ENCODE measurements at regions not wholly inside any gene's neighbourhood (a gene's known extent, or its start where the extent isn't known, plus 50 kb on each side); places are given as distances from the start of the nearest gene placed in this dataset.

DNA sequence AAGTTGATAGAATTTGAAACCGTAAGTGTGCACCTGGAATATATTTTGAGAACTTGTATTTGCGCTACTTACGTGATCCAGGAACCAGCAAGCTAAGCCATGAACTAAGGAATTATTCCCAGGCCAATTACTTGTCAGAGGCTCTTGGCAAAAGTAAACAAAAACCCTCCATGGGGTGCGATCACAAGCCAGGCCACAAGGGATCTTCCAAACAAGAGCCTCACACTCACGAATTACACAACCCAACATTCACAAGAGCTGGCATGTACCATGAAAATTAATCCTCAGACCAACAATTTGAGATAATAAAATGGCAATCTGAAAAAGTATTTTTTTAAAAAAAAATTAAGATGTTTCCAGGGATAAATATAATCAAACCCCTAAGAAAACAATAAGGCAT is 467.0 kb upstream of the AKR1E2 start:
- ATAC-seq, result no peak
- no peak overlapping the region for H3K27ac ChIP-seq
- DNase-seq, result no peak
- TF ChIP-seq, protein P1, sequence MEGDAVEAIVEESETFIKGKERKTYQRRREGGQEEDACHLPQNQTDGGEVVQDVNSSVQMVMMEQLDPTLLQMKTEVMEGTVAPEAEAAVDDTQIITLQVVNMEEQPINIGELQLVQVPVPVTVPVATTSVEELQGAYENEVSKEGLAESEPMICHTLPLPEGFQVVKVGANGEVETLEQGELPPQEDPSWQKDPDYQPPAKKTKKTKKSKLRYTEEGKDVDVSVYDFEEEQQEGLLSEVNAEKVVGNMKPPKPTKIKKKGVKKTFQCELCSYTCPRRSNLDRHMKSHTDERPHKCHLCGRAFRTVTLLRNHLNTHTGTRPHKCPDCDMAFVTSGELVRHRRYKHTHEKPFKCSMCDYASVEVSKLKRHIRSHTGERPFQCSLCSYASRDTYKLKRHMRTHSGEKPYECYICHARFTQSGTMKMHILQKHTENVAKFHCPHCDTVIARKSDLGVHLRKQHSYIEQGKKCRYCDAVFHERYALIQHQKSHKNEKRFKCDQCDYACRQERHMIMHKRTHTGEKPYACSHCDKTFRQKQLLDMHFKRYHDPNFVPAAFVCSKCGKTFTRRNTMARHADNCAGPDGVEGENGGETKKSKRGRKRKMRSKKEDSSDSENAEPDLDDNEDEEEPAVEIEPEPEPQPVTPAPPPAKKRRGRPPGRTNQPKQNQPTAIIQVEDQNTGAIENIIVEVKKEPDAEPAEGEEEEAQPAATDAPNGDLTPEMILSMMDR (IDR thresholded peaks at IDR 0.05), result no peak
- 76 to 81% methylated on average over 5 of the region's 5 CpGs for WGBS, 2 donors
- H3K4me3 ChIP-seq, result no peak overlapping the region
- no peaks in the 10 kb centered on the region for H3K36me3 ChIP-seq
- H3K9me3 ChIP-seq, result no peaks in the 10 kb centered on the region
- H3K27me3 ChIP-seq, result no peaks in the 10 kb centered on the region
- H3K4me1 ChIP-seq, result peaks cover 0 to 10% (median 6%) of the 10 kb centered on the region in 9 donors
- intact Hi-C loops (cut with DNase I), result loop anchor here in 2 of 10 donors (10.0 kb wide), 2 partner anchors 286 to 1124 kb away; no protein-coding TSS in a partner anchor

DNA sequence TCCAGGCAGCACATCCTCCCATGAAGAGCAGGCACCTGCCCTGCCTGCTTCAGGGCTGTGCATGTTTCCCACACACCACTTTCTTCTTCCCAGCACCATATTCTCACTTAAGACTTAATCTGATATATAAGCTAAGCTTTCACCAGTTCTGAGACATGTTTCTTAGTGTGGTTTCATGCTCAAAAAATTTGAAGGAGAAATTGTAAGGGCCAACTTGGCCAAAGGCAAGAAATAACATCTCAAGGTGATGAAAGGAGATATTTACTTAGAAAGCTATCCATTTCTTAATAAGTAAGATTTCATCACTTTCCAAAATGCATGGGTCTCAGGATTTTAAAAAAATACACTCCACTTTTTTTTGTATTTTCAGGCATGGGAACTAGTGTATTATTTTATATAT is 468.1 kb upstream of the AKR1E2 start:
- H3K36me3 ChIP-seq, result no peaks in the 10 kb centered on the region
- no peak overlapping the region for H3K4me3 ChIP-seq
- H3K9me3 ChIP-seq, result no peaks in the 10 kb centered on the region
- no peak for ATAC-seq
- H3K27me3 ChIP-seq, result no peaks in the 10 kb centered on the region
- no peak overlapping the region for H3K27ac ChIP-seq
- TF ChIP-seq, protein P1 (IDR thresholded peaks at IDR 0.05), result no peak
- intact Hi-C loops (cut with DNase I), result loop anchor here in 2 of 10 donors (10.0 kb wide), 2 partner anchors 287 to 1123 kb away; no protein-coding TSS in a partner anchor
- peaks cover 0 to 21% (median 16%) of the 10 kb centered on the region in 9 donors for H3K4me1 ChIP-seq
- DNase-seq, result no peak

DNA sequence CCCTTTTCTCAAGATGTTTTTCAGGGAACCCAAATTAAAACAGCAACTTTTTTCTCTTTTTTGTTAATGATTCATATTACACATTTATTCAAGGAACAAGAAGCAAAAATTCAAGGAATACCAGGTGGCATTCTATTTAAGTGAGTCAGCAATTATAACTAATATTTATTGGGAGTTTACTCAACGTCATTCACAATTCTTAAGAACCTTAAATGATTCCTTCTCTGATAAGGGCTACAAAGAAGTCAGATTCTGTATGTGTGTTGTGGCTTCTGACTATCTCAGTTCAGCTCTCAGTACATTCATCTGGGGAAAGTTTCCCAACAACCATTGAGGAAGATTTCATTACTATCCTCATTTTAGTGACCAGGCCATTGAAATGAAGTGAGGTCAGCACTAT is 470.7 kb upstream of the AKR1E2 start:
- 81 to 91% methylated on average over 1 of the region's 1 CpG for WGBS, 2 donors

DNA sequence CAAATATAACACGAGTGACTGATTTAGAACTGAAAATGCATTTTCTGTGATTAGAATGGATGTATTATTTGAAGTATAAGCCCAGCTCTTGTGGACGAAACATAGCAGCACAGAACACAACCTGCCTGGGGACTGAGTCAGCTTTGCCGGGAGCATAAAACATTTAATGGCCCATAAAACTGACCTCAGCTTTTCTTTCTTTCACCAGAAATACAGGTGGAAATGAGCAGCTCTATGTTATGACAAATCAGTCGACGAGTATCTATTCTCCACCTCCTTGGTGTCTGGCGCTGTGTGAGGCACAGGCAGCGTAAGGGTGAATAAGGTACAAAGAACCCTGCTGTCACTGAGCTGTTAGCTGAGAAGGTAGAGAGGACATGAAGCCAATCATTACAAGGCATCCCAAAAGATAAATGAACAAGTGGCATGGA is 471.6 kb upstream of the AKR1E2 start:
- Histone ChIP-seq H3K27ac (peak overlapping the region in 2 of 10 donors; percentile 6 to 44), H3K27me3 (no peaks in the 10 kb centered on the region), H3K4me3 (no peak overlapping the region), H3K36me3 (no peaks in the 10 kb centered on the region), H3K9me3 (no peaks in the 10 kb centered on the region), H3K4me1 (peaks cover 0 to 30% (median 21%) of the 10 kb centered on the region in 9 donors)
- ATAC-seq, result no peak
- DNase-seq, result no peak
- 88 to 90% methylated on average over 7 of the region's 7 CpGs for WGBS, 2 donors
- intact Hi-C loops (cut with DNase I), result loop anchor here in 2 of 10 donors (10.0 kb wide), 2 partner anchors 290 to 1120 kb away; no protein-coding TSS in a partner anchor
- TF ChIP-seq, protein P1 (IDR thresholded peaks at IDR 0.05), result no peak

More for the DNA sequence above, 470.7 kb upstream of the AKR1E2 start:
- Histone ChIP-seq H3K4me3 (no peak overlapping the region), H3K4me1 (peaks cover 0 to 30% (median 21%) of the 10 kb centered on the region in 9 donors), H3K27ac (no peak overlapping the region), H3K9me3 (no peaks in the 10 kb centered on the region), H3K36me3 (no peaks in the 10 kb centered on the region), H3K27me3 (no peaks in the 10 kb centered on the region)
- TF ChIP-seq, protein P1 (IDR thresholded peaks at IDR 0.05), result no peak
- no peak for DNase-seq
- intact Hi-C loops (cut with DNase I), result loop anchor here in 2 of 10 donors (10.0 kb wide), 2 partner anchors 289 to 1121 kb away; no protein-coding TSS in a partner anchor
- ATAC-seq, result no peak
